Ovary (tissue), 3 donors: ENCODE measurements at regions not wholly inside any gene's neighbourhood (a gene's known extent, or its start where the extent isn't known, plus 50 kb on each side); places are given as distances from the start of the nearest gene placed in this dataset.

ENCODE experiments used
- CTCF ChIP-seq, 3 donors: fragments of 450-650 bp in 2 of 3; fragments of 200-600 bp in 1 of 3; IDR thresholded peaks; one replicate each; pipeline versions ENCODE4 v1.5.1 to v1.8.0; 2016 to 2022; ENCODE audit warnings: antibody characterized with exemption in 3 of 3, mild to moderate bottlenecking in 1 of 3
- EP300 ChIP-seq: sonication (generic); formaldehyde crosslinking; IDR thresholded peaks from one replicate; pipeline ENCODE4 v1.6.1; 2017; ENCODE audit warnings: antibody characterized with exemption
- POLR2A ChIP-seq: fragments of 450-650 bp; IDR thresholded peaks from one replicate; pipeline ENCODE4 v1.6.1; 2017; ENCODE audit warnings: antibody characterized with exemption, mild to moderate bottlenecking, moderate library complexity
- donor health status: DM: no; HTN: no; CAD: no.

DNA sequence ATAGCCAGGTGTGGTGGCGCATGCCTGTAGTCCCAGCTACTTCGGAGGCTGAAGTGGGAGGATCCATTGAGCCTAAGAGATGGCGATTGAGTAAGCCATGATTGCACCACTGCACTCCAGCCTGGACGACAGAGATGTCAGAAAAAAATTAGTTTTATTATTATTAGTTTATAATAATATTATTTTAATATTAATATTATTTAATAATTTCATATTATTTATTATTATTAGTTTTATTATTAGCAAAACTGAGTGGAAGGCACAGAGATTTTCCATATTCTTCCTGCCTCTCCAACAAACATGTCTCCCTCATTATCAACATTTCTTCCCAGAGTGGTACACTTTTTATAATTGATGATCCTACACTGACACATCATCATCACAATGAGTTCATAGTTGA lies 278.2 kb downstream of the SOX11 start:
- TF ChIP-seq CTCF (IDR thresholded peaks at IDR 0.05) (no peak), POLR2A (no peak), EP300 (no peak)
